ENCODE measurements at regions not wholly inside any gene's neighbourhood (a gene's known extent, or its start where the extent isn't known, plus 50 kb on each side); places are given as distances from the start of the nearest gene placed in this dataset.

DNA sequence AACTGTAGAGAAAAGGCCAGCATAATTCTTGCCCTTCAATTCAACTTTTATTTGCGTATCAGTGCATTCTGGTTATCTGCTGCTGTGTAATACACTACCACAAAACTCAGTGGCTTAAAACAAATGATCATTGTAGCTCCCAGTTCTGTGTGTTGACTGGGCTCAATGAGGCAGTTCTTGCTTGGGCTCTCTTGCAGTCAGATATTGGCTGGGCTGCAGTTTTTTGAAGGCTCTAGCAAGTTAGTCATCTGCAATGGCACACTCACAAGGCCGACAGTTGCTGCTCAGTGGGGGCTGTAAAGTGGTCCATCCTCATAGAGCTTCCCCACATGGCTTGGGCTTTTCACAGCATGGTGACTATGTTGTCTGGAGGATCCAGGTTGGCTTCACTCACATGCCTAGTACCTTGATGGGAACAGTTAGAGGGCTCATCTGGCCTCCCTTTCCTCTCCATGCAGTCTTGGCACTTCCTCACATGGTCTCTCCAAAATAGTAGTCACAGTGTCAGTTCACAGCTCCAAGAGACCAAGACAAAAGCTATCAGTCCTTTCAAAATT, 110.6 kb upstream of the TNP1 start:
- TF ChIP-seq EZH2 (IDR thresholded peaks at IDR 0.05; ENCODE audit: borderline replicate concordance, low read length) (no peak), CTCF (conservative IDR thresholded peaks at IDR 0.05 in 1 of 2, IDR thresholded peaks at IDR 0.05 in 1 of 2; ENCODE audit: extremely low read depth in 1 of 2, insufficient read depth in 1 of 2, low read depth in 1 of 2, low read length in 2 of 2) (no peak)
